Neuronal stem cell (in vitro differentiated cells): ENCODE measurements at regions not wholly inside any gene's neighbourhood (a gene's known extent, or its start where the extent isn't known, plus 50 kb on each side); places are given as distances from the start of the nearest gene placed in this dataset.
"Not testable (repeated sequence)": the region's sequence is repeated elsewhere in the genome, so short reads cannot be mapped to it uniquely, and the experiment has no call there.

Experiments
- DNase-seq: peaks from one replicate; pipeline ENCODE4 v3.0.0-alpha.2; 2013; ENCODE audit warnings: low spot score
- H2AFZ ChIP-seq: one replicate; pipeline ENCODE4 v1.6.1; 2013; ENCODE audit warnings: mild to moderate bottlenecking, low read length, inconsistent platforms
- H2AK5ac ChIP-seq: 2 replicates; pipeline ENCODE4 v1.6.1; 2013; ENCODE audit warnings: low read depth, mild to moderate bottlenecking, inconsistent platforms, low read length, moderate library complexity, mixed read lengths
- H2BK120ac ChIP-seq: 2 replicates; pipeline ENCODE4 v1.6.1; 2013; ENCODE audit warnings: low read depth, mild to moderate bottlenecking, inconsistent platforms, low read length, moderate library complexity, mixed read lengths
- H2BK12ac ChIP-seq: one replicate; pipeline ENCODE4 v1.6.1; 2013; ENCODE audit warnings: low read length, inconsistent platforms
- H2BK15ac ChIP-seq: 2 replicates; pipeline ENCODE4 v1.6.1; 2013; ENCODE audit warnings: mild to moderate bottlenecking, low read length, inconsistent platforms, mixed read lengths
- H2BK5ac ChIP-seq: one replicate; pipeline ENCODE4 v1.6.1; 2013; ENCODE audit warnings: inconsistent platforms, mild to moderate bottlenecking, low read length, moderate library complexity
- H3K14ac ChIP-seq: one replicate; pipeline ENCODE4 v1.6.1; 2013; ENCODE audit warnings: low read length, inconsistent platforms
- H3K18ac ChIP-seq: 2 replicates; pipeline ENCODE4 v1.6.1; 2013; ENCODE audit warnings: low read length, inconsistent platforms
- H3K23ac ChIP-seq: 2 replicates; pipeline ENCODE4 v1.6.1; 2013; ENCODE audit warnings: low read depth, mild to moderate bottlenecking, mixed read lengths, low read length, inconsistent platforms; ENCODE audit not compliant: poor library complexity
- H3K27ac ChIP-seq: replicated peaks from 3 replicates; pipeline ENCODE4 v1.5.1; 2013; ENCODE audit warnings: low read length, inconsistent platforms
- H3K27me3 ChIP-seq, 3 experiments: 2 replicates each; pipeline ENCODE4 v1.6.1; 2013; ENCODE audit warnings: low read length in 3 of 3, mild to moderate bottlenecking in 2 of 3, inconsistent platforms in 1 of 3, low read depth in 1 of 3, mixed read lengths in 1 of 3, moderate library complexity in 1 of 3; ENCODE audit not compliant: control insufficient read depth in 3 of 3, insufficient read depth in 3 of 3
- H3K36me3 ChIP-seq, 2 donors: replicated peaks in 1 of 2; 2 replicates each; pipeline ENCODE4 v1.6.1; 2013; ENCODE audit warnings: low read length in 2 of 2; ENCODE audit not compliant: control insufficient read depth in 2 of 2, insufficient read depth in 2 of 2
- H3K4ac ChIP-seq: 2 replicates; pipeline ENCODE4 v1.6.1; 2013; ENCODE audit warnings: inconsistent platforms, mild to moderate bottlenecking, low read length, moderate library complexity
- H3K4me1 ChIP-seq, 2 donors: 1 replicate in 1 of 2; 2 replicates in 1 of 2; pipeline ENCODE4 v1.6.1; 2013; ENCODE audit warnings: low read length in 2 of 2, low read depth in 1 of 2; ENCODE audit not compliant: control insufficient read depth in 2 of 2, insufficient read depth in 1 of 2
- H3K4me2 ChIP-seq: one replicate; pipeline ENCODE4 v1.6.1; 2013; ENCODE audit warnings: mild to moderate bottlenecking, low read length, inconsistent platforms; ENCODE audit not compliant: insufficient read depth, poor library complexity, severe bottlenecking
- H3K4me3 ChIP-seq, 2 donors: 2 replicates each; pipeline ENCODE4 v1.5.1; 2013; ENCODE audit warnings: low read length in 2 of 2, mild to moderate bottlenecking in 2 of 2, inconsistent platforms in 1 of 2, moderate library complexity in 1 of 2
- H3K79me1 ChIP-seq: one replicate; pipeline ENCODE4 v1.6.1; 2013; ENCODE audit warnings: low read depth, mild to moderate bottlenecking, inconsistent platforms, low read length, moderate library complexity
- H3K9ac ChIP-seq: one replicate; pipeline ENCODE4 v1.6.1; 2013; ENCODE audit warnings: mild to moderate bottlenecking, low read depth, low read length, inconsistent platforms; ENCODE audit not compliant: poor library complexity
- H3K9me3 ChIP-seq, 2 donors: replicated peaks in 1 of 2; 2 replicates each; pipeline versions ENCODE3 to v1.6.1; 2013; ENCODE audit warnings: low read length in 2 of 2, mild to moderate bottlenecking in 2 of 2, inconsistent platforms in 1 of 2, low read depth in 1 of 2, mixed read lengths in 1 of 2, moderate library complexity in 1 of 2; ENCODE audit not compliant: control insufficient read depth in 2 of 2, insufficient read depth in 1 of 2
- H4K8ac ChIP-seq: one replicate; pipeline ENCODE4 v1.6.1; 2013; ENCODE audit warnings: low read depth, mild to moderate bottlenecking, inconsistent platforms, low read length, moderate library complexity
- H4K91ac ChIP-seq: one replicate; pipeline ENCODE4 v1.6.1; 2013; ENCODE audit warnings: low read length, low read depth, mild to moderate bottlenecking, inconsistent platforms; ENCODE audit not compliant: poor library complexity
- WGBS, 2 donors: extraction: QIAGEN DNeasy Blood & Tissue Kit; methylation state at CpG; one replicate each; pipeline ENCODE4 v1.1.7; 2013; ENCODE audit warnings: missing lambda C conversion rate in 2 of 2, mixed read lengths in 1 of 2; ENCODE audit not compliant: insufficient read length in 2 of 2, insufficient replicate concordance in 1 of 2; ENCODE audit errors: extremely low coverage in 2 of 2; 5-methylcytosine and 5-hydroxymethylcytosine counted together

DNA sequence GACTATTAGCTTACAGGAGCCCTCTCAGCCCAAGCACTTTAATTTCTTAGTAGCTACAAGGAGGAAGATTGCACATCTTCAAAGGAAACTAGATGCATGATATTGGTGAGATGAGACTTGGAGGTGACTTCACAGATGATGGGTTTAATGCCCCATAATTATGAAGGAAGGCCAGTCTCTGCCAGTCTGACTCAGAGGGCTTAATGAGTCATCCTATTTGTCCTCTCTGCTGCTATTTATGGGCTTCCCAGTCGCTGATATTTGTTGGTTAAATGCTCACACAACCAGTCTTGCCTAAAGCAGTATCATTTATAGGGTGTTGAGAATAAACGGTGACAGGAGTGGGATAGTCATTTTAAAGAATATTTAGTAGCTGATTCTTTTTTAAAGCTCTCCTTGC lies 187.0 kb downstream of the TP53TG3F start:
- H2BK12ac ChIP-seq, H3K9ac ChIP-seq: not testable (repeated sequence)

DNA sequence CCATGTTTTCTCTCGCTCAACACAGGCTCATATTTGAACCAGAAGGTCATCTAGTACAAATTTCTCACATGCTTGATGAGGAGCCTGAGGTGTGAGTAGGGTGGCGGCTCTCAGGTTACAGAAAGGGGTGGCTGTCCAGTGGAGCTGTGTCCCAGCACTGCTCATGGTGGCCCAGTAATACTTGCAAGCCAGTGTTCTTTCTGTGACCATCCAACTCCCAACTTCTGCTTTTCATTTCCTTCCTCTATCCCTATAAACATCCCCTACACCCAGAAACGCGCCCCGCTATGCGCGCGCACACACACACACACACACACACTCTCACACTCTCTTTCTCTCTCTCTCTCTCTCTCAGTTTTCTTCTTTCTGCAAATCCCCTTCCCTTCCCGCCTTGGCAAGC lies 196.3 kb downstream of the TP53TG3F start:
- not testable (repeated sequence) for H3K4me2 ChIP-seq, H3K23ac ChIP-seq, H2AK5ac ChIP-seq, H3K14ac ChIP-seq, H2BK120ac ChIP-seq, H3K4me3 ChIP-seq, H3K9me3 ChIP-seq, H3K18ac ChIP-seq, DNase-seq, H2BK12ac ChIP-seq, H2BK15ac ChIP-seq, H3K4me1 ChIP-seq, H2AFZ ChIP-seq, H3K4ac ChIP-seq, H4K8ac ChIP-seq, H3K9ac ChIP-seq, H3K27me3 ChIP-seq, H3K79me1 ChIP-seq, H4K91ac ChIP-seq, H3K27ac ChIP-seq, H3K36me3 ChIP-seq, H2BK5ac ChIP-seq
- no CpG with 5 or more reads among the region's 9 CpGs for WGBS, 2 donors

More for the DNA sequence above, 187.0 kb downstream of the TP53TG3F start:
- not testable (repeated sequence) for H4K91ac ChIP-seq, H3K14ac ChIP-seq, H2AK5ac ChIP-seq, H3K79me1 ChIP-seq, H2BK5ac ChIP-seq, H3K4ac ChIP-seq, H3K4me1 ChIP-seq, H2BK120ac ChIP-seq, H4K8ac ChIP-seq, H3K4me3 ChIP-seq, H3K4me2 ChIP-seq, H3K36me3 ChIP-seq, H3K18ac ChIP-seq, DNase-seq, H3K27me3 ChIP-seq, H2BK15ac ChIP-seq, H3K27ac ChIP-seq, H3K9me3 ChIP-seq, H2AFZ ChIP-seq, H3K23ac ChIP-seq
- WGBS, 2 donors = no CpG with 5 or more reads among the region's 2 CpGs

DNA sequence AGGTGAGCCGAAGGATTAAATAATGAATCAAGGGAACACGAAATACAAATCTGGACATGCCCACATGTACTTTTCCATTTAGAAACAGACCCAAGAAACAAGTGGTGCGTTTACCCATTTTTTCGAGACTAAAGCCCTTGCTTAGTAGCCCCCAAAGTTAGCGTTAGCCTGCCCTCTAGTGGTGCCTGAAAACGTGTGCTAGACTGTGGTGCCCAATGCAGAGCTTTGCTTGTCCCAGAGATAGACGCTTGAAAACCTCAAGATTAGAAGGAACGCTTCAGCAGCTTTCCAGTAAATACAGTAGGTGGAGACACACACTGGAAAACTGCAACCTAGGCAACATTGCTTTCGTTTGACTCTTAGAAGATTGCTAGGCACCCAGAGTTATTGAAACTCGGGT lies 197.0 kb downstream of the TP53TG3F start:
- H3K27ac ChIP-seq, H2BK120ac ChIP-seq, H3K4ac ChIP-seq, DNase-seq, H3K4me3 ChIP-seq, H3K23ac ChIP-seq, H3K27me3 ChIP-seq, H3K9ac ChIP-seq, H3K9me3 ChIP-seq, H3K18ac ChIP-seq, H4K91ac ChIP-seq, H2BK15ac ChIP-seq, H3K36me3 ChIP-seq, H2BK5ac ChIP-seq, H3K4me1 ChIP-seq, H3K14ac ChIP-seq, H2BK12ac ChIP-seq, H3K79me1 ChIP-seq, H4K8ac ChIP-seq, H2AK5ac ChIP-seq, H2AFZ ChIP-seq, H3K4me2 ChIP-seq: not testable (repeated sequence)
- no CpG with 5 or more reads among the region's 10 CpGs for WGBS, 2 donors

DNA sequence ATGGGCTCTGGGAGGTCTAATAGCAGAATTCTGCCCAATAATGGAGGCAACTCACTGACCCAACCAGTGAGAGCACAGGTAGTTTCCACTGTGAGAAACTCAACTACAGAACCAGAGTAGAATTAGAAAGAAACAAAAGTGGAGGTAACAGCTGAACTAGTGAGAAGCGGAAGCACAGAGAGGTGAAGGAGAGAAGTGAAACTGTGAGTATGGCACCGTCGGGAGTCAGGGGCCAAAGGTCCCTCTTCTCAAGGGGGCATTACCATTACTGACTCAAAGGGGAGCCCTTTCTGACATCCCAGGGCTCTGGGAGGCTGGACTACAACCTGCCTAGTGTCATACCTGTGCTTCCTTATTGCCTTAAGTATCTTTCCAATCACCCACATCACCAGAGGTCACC lies 198.3 kb downstream of the TP53TG3F start:
- not testable (repeated sequence) for H3K18ac ChIP-seq, H3K4me1 ChIP-seq, H2AFZ ChIP-seq, H3K23ac ChIP-seq, H3K4ac ChIP-seq, H4K91ac ChIP-seq, H3K9me3 ChIP-seq, H2BK120ac ChIP-seq, DNase-seq, H3K14ac ChIP-seq, H3K4me2 ChIP-seq, H2BK12ac ChIP-seq, H3K4me3 ChIP-seq, H3K27ac ChIP-seq, H3K36me3 ChIP-seq, H4K8ac ChIP-seq, H3K9ac ChIP-seq, H3K27me3 ChIP-seq, H2BK15ac ChIP-seq, H2AK5ac ChIP-seq, H2BK5ac ChIP-seq, H3K79me1 ChIP-seq
- WGBS, 2 donors = no CpG with 5 or more reads among the region's 3 CpGs
